GM10266 (cell line): ENCODE measurements at regions not wholly inside any gene's neighbourhood (a gene's known extent, or its start where the extent isn't known, plus 50 kb on each side); places are given as distances from the start of the nearest gene placed in this dataset.
"Not testable (repeated sequence)": the region's sequence is repeated elsewhere in the genome, so short reads cannot be mapped to it uniquely, and the experiment has no call there.

Experiments
- DNase-seq: peaks from one replicate; pipeline ENCODE4 v3.0.0; 2012; ENCODE audit errors: extremely low spot score
- TF ChIP-seq, protein P1 (sequence below): IDR thresholded peaks from 2 replicates; pipeline ENCODE4 v1.5.1; 2012; ENCODE audit warnings: mild to moderate bottlenecking, low read depth; ENCODE audit not compliant: control insufficient read depth, insufficient read depth; ENCODE audit errors: missing control alignments

DNA sequence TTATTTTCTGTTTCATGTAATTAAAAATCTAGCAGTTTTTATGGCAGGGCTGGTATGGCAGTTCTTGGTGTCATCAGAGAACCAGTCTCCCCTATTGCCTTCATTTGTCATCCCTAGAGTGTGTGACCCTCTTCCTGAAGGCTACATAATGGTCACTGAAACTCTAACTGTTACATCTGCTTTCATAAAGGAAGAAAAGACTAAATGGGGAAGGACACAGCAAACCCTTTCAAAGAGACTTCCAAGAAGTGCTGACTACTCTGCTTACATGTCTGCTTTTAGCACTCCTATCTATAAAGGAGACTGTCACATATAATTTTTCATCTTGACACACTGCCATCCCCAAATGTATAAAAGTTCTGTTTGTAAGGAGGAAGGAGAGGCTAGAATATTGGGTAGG, 105.9 kb upstream of the DIAPH2 start:
- DNase-seq, result no peak
- TF ChIP-seq, protein P1, sequence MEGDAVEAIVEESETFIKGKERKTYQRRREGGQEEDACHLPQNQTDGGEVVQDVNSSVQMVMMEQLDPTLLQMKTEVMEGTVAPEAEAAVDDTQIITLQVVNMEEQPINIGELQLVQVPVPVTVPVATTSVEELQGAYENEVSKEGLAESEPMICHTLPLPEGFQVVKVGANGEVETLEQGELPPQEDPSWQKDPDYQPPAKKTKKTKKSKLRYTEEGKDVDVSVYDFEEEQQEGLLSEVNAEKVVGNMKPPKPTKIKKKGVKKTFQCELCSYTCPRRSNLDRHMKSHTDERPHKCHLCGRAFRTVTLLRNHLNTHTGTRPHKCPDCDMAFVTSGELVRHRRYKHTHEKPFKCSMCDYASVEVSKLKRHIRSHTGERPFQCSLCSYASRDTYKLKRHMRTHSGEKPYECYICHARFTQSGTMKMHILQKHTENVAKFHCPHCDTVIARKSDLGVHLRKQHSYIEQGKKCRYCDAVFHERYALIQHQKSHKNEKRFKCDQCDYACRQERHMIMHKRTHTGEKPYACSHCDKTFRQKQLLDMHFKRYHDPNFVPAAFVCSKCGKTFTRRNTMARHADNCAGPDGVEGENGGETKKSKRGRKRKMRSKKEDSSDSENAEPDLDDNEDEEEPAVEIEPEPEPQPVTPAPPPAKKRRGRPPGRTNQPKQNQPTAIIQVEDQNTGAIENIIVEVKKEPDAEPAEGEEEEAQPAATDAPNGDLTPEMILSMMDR, result no peak

DNA sequence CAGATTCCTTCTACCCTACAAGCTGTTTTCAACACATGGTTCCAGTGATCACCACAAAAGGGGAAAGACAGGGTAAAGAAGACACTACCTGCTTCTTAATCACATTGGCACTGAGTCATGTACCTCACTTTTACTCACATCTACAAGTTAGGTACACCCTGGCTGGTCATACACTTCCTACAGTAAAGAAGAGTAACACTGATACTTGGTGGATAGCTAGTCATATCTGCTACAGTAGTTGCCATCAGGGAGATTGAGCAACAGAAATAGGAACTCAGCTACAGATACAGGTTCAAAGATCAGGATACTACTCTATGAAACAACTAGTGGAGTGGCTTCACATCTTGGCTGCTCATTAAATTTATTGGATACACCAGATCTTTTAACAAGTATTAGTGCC, 105.4 kb upstream of the DIAPH2 start:
- TF ChIP-seq, protein P1, result no peak
- DNase-seq, result no peak

DNA sequence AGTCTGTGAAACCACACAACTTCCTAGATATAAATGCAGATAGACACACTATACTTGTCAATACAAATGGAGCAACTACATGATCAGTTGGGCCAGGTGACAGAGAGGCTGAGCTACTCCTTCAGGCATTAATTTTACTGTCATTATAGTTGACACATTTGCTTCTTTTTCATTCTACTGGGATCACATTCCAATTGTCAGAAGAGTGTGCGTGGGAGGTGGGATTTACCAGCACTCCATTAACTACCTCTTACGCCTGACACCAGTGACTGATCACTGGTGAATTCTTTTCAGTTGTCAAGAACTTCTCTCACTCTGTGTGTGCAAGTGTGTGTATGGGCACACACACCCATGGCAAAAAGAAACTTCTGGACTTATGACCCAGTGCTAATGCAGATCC, 94.2 kb upstream of the DIAPH2 start:
- DNase-seq, result no peak
- TF ChIP-seq, protein P1, result no peak

DNA sequence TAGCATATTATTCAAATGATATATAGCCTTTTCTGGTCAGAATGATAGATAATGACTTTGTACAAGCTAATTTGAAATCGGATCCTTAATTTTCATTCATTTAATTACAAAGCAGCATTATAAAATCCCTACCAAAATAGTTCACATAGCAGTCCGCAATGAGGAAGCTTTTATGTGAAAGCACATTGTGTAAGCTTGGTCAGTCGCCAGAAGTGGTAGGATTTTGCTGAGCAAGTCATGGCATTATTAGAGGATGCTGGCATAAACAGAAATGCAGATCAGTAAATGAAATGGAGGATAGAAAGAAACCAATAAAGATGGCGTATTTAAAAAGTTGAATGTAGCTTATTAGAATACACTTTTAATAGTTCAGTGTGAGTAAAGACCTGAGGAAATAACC, 93.2 kb upstream of the DIAPH2 start:
- no peak for DNase-seq
- TF ChIP-seq, protein P1, result no peak

DNA sequence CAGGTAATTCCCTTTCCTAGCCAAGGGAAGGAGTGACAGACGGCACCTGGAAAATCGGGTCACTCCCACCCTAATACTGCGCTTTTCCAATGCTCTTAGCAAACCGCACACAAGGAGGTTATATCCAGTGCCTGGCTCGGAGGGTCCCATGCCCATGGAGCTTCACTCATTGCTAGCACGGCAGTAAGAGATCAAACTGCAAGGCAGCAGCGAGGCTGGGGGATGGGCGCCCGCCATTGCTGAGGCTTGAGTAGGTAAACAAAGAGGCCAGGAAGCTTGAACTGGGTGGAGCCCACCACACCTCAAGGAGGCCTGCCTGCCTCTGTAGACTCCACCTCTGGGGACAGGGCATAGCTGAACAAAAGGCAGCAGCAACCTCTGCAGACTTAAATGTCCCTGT, 86.8 kb upstream of the DIAPH2 start:
- not testable (repeated sequence) for DNase-seq

DNA sequence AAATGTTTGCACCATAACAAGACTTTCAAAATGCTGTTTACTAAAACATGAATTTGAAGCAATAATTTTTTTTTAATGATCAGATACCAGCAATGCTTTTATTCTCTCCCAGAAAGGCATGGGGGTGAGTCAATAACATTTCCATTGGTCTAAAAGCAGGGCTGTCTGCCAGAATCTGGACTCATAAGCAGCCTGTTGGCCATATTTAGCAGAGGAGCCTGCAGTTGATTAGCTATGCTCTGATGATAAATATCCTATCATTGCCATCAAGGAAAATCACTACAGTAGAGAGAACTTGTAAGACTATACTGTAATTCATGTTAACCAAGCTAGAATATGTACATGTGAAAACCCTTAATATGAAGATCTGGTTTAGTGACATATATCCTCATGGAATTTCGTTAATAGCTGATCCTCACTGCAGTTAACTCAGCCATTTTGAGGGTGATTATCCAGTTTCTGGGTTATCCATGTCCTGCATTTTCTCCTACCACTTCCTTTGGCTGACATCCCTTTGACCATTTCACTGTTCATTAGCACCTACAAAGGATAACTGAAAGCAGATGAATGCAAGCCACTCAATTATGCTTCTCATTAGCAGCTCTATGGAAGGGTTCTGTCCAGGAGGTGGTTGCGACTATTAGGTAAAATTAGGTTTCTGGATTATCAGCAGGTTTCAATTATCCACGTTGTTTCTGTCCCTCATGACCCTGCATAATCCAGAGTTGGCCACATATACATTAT, 72.9 kb upstream of the DIAPH2 start:
- TF ChIP-seq, protein P1, result no peak
- no peak for DNase-seq

DNA sequence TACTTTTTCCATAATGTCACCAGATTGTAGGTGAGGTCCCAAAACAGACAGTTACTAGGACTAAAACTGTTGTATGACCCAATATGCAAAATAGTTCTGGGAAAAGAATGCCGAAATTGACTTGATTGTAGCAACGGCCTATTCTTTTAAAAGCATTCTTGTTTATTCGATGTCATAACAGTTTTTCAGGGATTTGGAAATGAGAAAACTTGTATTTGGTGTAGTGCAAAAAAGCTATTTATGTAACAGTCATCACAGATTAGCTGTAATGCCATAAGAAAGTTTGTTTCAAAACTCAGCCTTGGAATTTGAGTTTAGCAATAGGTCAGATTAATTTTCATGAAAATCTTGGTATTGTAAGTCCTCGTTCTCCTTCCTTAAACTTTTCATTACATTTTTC, 69.2 kb upstream of the DIAPH2 start:
- TF ChIP-seq, protein P1, result no peak
- DNase-seq, result no peak

DNA sequence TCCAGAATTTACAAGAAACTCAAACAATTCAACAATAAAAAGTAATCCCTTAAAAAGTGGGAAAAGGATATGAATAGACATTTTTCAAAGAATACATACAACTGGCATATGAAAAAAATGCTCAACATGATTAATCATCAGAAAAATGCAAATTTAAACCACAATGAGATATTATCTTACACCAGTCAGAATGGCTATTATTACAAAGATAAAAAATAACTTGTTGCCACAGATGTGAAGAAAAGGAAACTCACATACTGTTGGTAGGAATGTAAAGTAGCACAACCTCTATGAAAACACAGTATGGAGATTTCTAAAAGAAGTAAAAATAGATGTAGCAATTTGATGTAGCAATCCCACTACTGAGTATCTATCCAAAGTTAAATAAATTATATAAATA, 65.1 kb upstream of the DIAPH2 start:
- TF ChIP-seq, protein P1, result no peak
- no peak for DNase-seq
